B cell (primary cell): ENCODE measurements at regions not wholly inside any gene's neighbourhood (a gene's known extent, or its start where the extent isn't known, plus 50 kb on each side); places are given as distances from the start of the nearest gene placed in this dataset.

Experiments used
- ATAC-seq: fragments of 200-7000 bp; cut with Tn5 transposase; one replicate; pipeline ENCODE4 v1.10.0; 2021; ENCODE audit warnings: low read depth, mild to moderate bottlenecking, moderate number of reproducible peaks, moderate library complexity
- CTCF ChIA-PET: fragments of 350-600 bp; sonication (Branson Sonifier 250); formaldehyde crosslinking; loops from one replicate; lab custom pipeline; 2021; ENCODE audit warnings: antibody characterized with exemption, inconsistent platforms; lab: Charles Lee
- POLR2A ChIA-PET: fragments of 350-600 bp; sonication (Branson Sonifier 250); formaldehyde crosslinking; loops from one replicate; lab custom pipeline; 2021; ENCODE audit warnings: antibody characterized with exemption; lab: Charles Lee
- DNase-seq: peaks from one replicate; pipeline ENCODE4 v3.0.0; 2013
- H2AFZ ChIP-seq: 2 replicates; pipeline ENCODE4 v1.6.1; 2012; ENCODE audit warnings: mild to moderate bottlenecking, low read depth, low read length; ENCODE audit not compliant: insufficient read depth, poor library complexity, severe bottlenecking
- H3K27ac ChIP-seq, 2 donors: 1 replicate in 1 of 2; 2 replicates in 1 of 2; pipeline ENCODE4 v1.5.1; 2012 to 2013; ENCODE audit warnings: low read length in 2 of 2, mild to moderate bottlenecking in 2 of 2, moderate library complexity in 1 of 2
- H3K27me3 ChIP-seq, 4 experiments: fragments of 200-600 bp in 1 of 4; sonication (generic) in 1 of 4; replicated peaks in 1 of 4; 1 replicate in 2 of 4; 2 replicates in 2 of 4; pipeline versions ENCODE4 v1.6.1 to v1.7.0; 2013 to 2016; ENCODE audit warnings: low read length in 3 of 4, mild to moderate bottlenecking in 2 of 4, mixed read lengths in 1 of 4, moderate library complexity in 1 of 4; ENCODE audit not compliant: insufficient read depth in 4 of 4, control insufficient read depth in 3 of 4; ENCODE audit errors: control extremely low read depth in 1 of 4
- H3K36me3 ChIP-seq, 2 experiments: replicated peaks in 1 of 2; 1 replicate in 1 of 2; 2 replicates in 1 of 2; pipeline versions ENCODE4 v1.6.1 to v1.7.1; 2013; ENCODE audit warnings: low read length in 1 of 2; ENCODE audit not compliant: insufficient read depth in 2 of 2, control insufficient read depth in 1 of 2; ENCODE audit errors: control extremely low read depth in 1 of 2, extremely low read depth in 1 of 2
- H3K4me1 ChIP-seq, 2 donors: fragments of 200-600 bp in 1 of 2; sonication (generic) in 1 of 2; 1 replicate in 1 of 2; 2 replicates in 1 of 2; pipeline versions ENCODE4 v1.5.1 to v1.6.1; 2013 to 2017; ENCODE audit warnings: low read length in 2 of 2; ENCODE audit not compliant: control insufficient read depth in 2 of 2, insufficient read depth in 2 of 2
- H3K4me2 ChIP-seq: replicated peaks from 2 replicates; pipeline ENCODE3; 2012; ENCODE audit warnings: mild to moderate bottlenecking, low read depth, low read length; ENCODE audit not compliant: poor library complexity, severe bottlenecking
- H3K4me3 ChIP-seq, 5 experiments: fragments of 200-600 bp in 1 of 5; sonication (generic) in 1 of 5; 1 replicate in 3 of 5; 2 replicates in 2 of 5; pipeline versions ENCODE4 v1.5.1 to v1.7.0; 2011 to 2016; ENCODE audit warnings: low read length in 4 of 5, mild to moderate bottlenecking in 4 of 5, low read depth in 2 of 5, control low read depth in 1 of 5, moderate library complexity in 1 of 5; ENCODE audit not compliant: insufficient read depth in 1 of 5; ENCODE audit errors: control extremely low read depth in 1 of 5, extremely low read depth in 1 of 5
- H3K79me2 ChIP-seq: fragments of 200-600 bp; sonication (generic); one replicate; pipeline ENCODE4 v1.6.0; 2016; ENCODE audit warnings: low read length; ENCODE audit not compliant: control insufficient read depth, insufficient read depth
- H3K9ac ChIP-seq: fragments of 200-600 bp; sonication (generic); 2 replicates; pipeline ENCODE4 v1.6.1; 2017; ENCODE audit warnings: mild to moderate bottlenecking, low read length, moderate library complexity
- H3K9me3 ChIP-seq, 3 donors: one replicate each; pipeline versions ENCODE4 v1.6.1 to v1.7.1; 2013; ENCODE audit warnings: low read length in 2 of 3; ENCODE audit not compliant: control insufficient read depth in 2 of 3, insufficient read depth in 1 of 3; ENCODE audit errors: control extremely low read depth in 1 of 3
- H4K20me1 ChIP-seq: 2 replicates; pipeline ENCODE4 v1.6.0; 2012; ENCODE audit warnings: mild to moderate bottlenecking, low read length; ENCODE audit not compliant: insufficient read depth, control insufficient read depth, poor library complexity, severe bottlenecking
- H3K27ac Mint-ChIP-seq: one replicate; pipeline ENCODE4 v1.8.0; 2021; ENCODE audit warnings: mixed read lengths
- H3K27me3 Mint-ChIP-seq: one replicate; pipeline ENCODE4 v1.8.0; 2021; ENCODE audit warnings: mixed read lengths
- H3K4me1 Mint-ChIP-seq: one replicate; pipeline ENCODE4 v1.8.0; 2021; ENCODE audit warnings: mixed read lengths
- H3K4me3 Mint-ChIP-seq: one replicate; pipeline ENCODE4 v1.8.0; 2021; ENCODE audit warnings: mixed read lengths
- H3K9me3 Mint-ChIP-seq: one replicate; pipeline ENCODE4 v1.8.0; 2022; ENCODE audit warnings: mixed read lengths; ENCODE audit not compliant: insufficient read depth
- CTCF ChIP-seq: fragments of 200-600 bp; IDR thresholded peaks from one replicate; pipeline ENCODE4 v1.8.0; 2022; ENCODE audit warnings: antibody characterized with exemption, mild to moderate bottlenecking
- EZH2 ChIP-seq: IDR thresholded peaks from 2 replicates; pipeline ENCODE4 v1.6.1; 2012; ENCODE audit warnings: borderline replicate concordance, low read depth, mild to moderate bottlenecking, moderate library complexity, low read length; ENCODE audit not compliant: insufficient read depth, poor library complexity, severe bottlenecking
- WGBS: methylation state at CpG from one replicate; pipeline ENCODE4 v1.1.5; 2013; ENCODE audit warnings: missing lambda C conversion rate; ENCODE audit not compliant: insufficient coverage; 5-methylcytosine and 5-hydroxymethylcytosine counted together
- intact Hi-C: fragments of 100-400 bp; cut with micrococcal nuclease; formaldehyde crosslinking; loops from one replicate; pipeline ENCODE4 v1.10.0; 2022

GRCh38 chr2:109068811-109069210 lies 60.2 kb upstream of the SH3RF3 start:
- H3K79me2 ChIP-seq, result no peaks in the 10 kb centered on the region
- TF ChIP-seq EZH2, result no peak
- TF ChIP-seq CTCF, result no peak
- POLR2A ChIA-PET, result no interaction called here

GRCh38 chr2:109067631-109068125 lies 61.3 kb upstream of the SH3RF3 start:
- POLR2A ChIA-PET, result no interaction called here
- intact Hi-C loops, result no loop called here
- H3K27ac ChIP-seq, result no peak overlapping the region
- H2AFZ ChIP-seq, result no peak overlapping the region
- no peaks in the 10 kb centered on the region for H3K79me2 ChIP-seq
- Mint-ChIP-seq H3K9me3 (peaks cover under 1% of the 10 kb centered on the region), H3K4me3 (no peak overlapping the region), H3K27me3 (peaks cover 24% of the 10 kb centered on the region), H3K27ac (no peak overlapping the region), H3K4me1 (no peaks in the 10 kb centered on the region)
- 66% methylated on average over 4 of the region's 5 CpGs for WGBS
- no peak for TF ChIP-seq CTCF
- H3K4me3 ChIP-seq, result no peak overlapping the region
- no peaks in the 10 kb centered on the region for H4K20me1 ChIP-seq
- CTCF ChIA-PET, result no interaction called here
- H3K36me3 ChIP-seq, result no peaks in the 10 kb centered on the region
- H3K4me2 ChIP-seq, result no peak overlapping the region
- peaks cover 0 to 6% (median 0%) of the 10 kb centered on the region in 4 experiments for H3K27me3 ChIP-seq
- DNase-seq, result no peak
- ATAC-seq, result no peak
- H3K9ac ChIP-seq, result no peak overlapping the region
- no peaks in the 10 kb centered on the region for H3K4me1 ChIP-seq
- H3K9me3 ChIP-seq, result no peaks in the 10 kb centered on the region

More at GRCh38 chr2:109068811-109069210, 60.2 kb upstream of the SH3RF3 start:
- Histone ChIP-seq H3K27ac (no peak overlapping the region), H3K36me3 (no peaks in the 10 kb centered on the region), H3K27me3 (peaks cover 0 to 7% (median 0%) of the 10 kb centered on the region in 4 experiments), H3K4me1 (no peaks in the 10 kb centered on the region), H3K4me2 (no peak overlapping the region), H3K9ac (no peak overlapping the region), H4K20me1 (no peaks in the 10 kb centered on the region), H2AFZ (no peak overlapping the region), H3K4me3 (no peak overlapping the region), H3K9me3 (no peaks in the 10 kb centered on the region)
- WGBS, result no CpG with 5 or more reads among the region's 2 CpGs
- CTCF ChIA-PET, result no interaction called here
- no peak for DNase-seq
- intact Hi-C loops, result no loop called here
- no peak overlapping the region for H3K4me3 Mint-ChIP-seq
- peaks cover 6% of the 10 kb centered on the region for H3K9me3 Mint-ChIP-seq
- no peaks in the 10 kb centered on the region for H3K4me1 Mint-ChIP-seq
- peaks cover 29% of the 10 kb centered on the region for H3K27me3 Mint-ChIP-seq
- no peak for ATAC-seq
- H3K27ac Mint-ChIP-seq, result no peak overlapping the region
